GM18499 (cell line): ENCODE measurements at regions not wholly inside any gene's neighbourhood (a gene's known extent, or its start where the extent isn't known, plus 50 kb on each side); places are given as distances from the start of the nearest gene placed in this dataset.

ENCODE experiments used
- ATAC-seq: cut with Tn5 transposase; IDR thresholded peaks from one replicate; pipeline ENCODE4 v1.9.1; 2021; ENCODE audit warnings: moderate number of reproducible peaks; ENCODE audit not compliant: insufficient read depth, unreplicated experiment

DNA sequence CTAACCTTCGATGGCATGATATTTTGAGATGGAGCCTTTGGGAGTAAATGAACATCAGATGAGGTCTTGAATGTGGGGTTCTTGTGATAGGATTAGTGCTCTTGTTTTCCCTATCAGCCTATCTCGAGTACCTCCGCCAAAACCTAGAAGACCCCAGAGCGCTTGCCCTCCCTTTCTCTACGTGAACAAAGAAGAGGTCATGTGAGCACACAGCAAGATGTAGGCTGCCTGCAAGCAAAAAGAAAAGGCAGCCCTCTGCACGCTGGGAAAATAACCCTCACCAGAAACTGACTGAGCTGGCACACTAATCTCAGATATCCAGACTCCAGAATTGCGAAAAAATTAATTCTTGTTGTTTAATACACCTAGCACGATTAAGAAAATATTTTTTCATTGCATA lies 799.8 kb upstream of the SLC10A2 start:
- no peak for ATAC-seq

DNA sequence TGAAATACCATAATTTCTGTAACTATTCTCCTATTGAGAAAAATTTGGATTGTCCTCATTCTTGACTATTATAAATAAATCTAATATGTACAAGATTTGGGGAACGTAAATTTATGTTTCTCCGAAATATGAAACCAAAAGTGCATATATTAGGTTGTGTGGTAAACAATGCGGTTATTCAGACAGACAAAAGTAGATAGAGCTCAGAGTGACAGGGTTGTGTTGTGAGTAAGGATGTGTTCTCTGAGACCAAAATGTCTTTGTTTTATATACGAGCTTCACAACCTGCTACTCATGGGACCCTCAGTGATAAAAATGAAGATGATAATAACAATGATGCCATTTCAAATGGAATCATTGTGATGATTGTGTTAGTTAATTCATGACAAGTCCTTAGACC lies 796.3 kb upstream of the SLC10A2 start:
- ATAC-seq, result no peak

DNA sequence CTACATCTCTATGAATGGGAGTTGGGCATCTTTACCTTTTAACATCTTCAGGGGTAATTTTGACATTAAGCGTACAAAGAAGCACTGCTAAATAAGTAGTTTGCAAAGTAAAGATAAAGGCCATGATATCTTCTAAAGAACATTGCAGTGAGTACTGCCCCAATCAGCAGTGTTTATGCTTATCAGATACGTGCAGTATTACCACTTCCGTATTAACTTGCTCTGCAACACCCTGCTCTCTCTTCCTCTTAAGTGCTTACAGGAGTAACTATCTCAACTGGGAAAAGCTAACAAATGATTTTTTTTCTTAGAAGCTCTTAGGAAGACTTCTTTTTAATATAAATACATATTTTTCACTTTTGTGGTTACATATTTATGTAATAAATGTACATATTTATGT lies 793.7 kb upstream of the SLC10A2 start:
- ATAC-seq, result no peak

DNA sequence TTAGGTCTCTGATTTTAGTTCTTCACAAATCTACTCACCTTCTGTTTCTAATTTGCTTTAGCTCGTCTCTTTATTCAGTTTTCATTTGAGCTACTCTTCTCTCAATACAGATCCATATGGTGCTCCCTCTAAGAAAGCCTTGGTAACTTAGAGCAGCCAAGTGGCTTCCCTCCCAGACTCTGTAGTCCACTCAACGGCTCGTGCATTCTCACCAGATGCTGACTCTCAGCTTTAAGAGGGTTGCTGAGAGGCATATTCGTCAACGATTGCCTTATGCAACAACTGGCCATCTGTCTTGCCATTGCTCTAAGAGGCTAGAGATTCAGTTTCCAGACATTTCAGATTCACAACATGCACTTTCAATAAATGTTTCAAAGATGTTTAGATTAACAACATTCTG lies 785.8 kb upstream of the SLC10A2 start:
- no peak for ATAC-seq

DNA sequence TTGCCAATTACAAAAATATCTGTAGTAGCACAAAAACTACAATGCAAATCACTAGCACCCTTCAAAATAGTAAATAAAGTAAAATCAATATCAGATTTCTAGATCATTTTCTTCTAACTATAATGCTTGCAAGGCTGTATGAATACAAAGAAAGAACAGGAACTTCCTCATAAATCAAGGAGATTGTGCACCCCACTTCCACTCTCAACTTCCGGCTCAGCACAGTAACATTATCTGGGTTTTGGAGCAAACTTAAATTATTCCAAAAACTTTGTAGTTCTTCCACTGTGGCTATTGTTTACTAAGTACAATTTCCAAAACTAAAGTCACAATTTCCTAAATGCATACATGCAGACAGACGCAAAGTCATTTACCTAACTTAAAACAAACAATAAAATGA lies 778.3 kb upstream of the SLC10A2 start:
- ATAC-seq, result no peak

DNA sequence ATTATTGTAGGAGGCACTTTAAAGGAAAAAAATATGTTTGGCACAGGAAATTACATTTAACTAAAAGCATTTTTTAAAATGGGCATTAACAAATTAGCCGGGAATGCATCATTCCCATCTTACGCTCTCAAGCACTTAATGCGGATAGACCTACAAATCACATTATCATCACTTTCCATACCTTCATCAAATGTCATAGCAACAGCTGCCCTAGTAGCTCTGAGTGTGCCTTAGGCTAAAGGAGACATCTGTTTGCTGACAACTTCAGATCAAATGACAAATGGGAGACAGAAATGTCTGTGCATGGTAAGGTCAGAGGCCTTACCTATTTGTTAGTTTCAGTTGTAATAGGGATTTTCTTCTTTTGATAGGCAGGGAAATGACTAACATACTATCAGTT lies 773.2 kb upstream of the SLC10A2 start:
- no peak for ATAC-seq

DNA sequence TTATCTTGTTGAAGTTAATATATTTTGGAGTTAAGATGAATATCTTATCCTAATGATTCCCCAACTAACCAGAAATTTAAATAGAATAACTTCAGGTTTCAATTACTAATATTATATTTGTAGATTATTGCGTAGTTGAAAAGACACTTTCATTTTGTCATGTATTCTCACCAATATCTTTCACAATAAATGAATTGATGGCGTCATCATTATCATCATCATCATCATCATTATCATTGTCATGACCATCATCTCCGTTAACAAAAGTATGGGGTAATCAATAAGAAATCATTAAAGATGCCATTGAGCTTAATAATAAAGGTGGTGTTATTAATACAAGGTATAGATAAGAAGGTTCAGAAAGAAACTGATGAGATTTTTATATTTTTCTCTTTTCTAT lies 768.8 kb upstream of the SLC10A2 start:
- no peak for ATAC-seq

DNA sequence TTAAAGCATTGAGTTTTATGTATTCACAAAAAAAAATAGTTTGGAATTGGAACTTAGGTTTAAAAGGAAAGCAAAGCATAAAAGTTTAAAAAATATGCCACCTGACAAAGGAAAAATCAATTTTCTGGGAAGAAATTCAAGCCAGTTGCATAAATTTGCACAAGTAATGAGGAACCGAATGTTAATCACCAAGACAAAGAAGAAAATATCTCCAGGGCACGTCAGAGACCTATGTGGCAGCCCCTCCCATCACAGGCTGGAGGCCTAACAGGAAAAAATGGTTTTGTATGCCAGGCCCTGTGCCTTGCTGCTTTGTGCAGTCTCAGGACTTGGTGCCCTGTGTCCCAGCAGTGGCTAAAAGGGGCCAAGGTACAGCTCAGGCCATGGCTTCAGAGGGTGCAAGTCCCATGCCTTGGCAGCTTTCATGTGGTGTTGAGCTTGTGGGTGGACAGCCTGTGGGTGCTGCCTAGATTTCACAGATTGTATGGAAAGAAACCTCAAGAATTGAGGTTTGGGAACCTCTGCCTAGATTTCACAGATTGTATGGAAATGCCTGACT lies 767.2 kb upstream of the SLC10A2 start:
- no peak for ATAC-seq

DNA sequence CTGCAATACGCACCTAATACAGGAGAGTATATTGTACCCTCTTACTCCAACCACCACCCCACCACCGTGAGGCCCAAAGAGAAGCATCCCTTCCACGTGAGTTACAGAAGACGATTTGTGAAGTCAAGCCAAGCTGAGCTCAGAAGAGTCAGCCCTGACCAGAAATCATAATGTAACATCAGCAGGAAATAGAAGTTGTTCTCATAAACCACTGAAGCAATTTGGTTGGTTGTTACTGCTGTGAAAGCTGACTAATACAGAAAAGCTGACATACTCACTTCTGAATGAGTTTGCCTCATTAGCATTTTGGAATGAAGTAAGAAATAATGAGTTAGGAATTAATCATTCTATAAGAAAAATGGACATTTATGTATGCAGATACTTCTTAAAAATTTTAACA lies 749.4 kb upstream of the SLC10A2 start:
- no peak for ATAC-seq

DNA sequence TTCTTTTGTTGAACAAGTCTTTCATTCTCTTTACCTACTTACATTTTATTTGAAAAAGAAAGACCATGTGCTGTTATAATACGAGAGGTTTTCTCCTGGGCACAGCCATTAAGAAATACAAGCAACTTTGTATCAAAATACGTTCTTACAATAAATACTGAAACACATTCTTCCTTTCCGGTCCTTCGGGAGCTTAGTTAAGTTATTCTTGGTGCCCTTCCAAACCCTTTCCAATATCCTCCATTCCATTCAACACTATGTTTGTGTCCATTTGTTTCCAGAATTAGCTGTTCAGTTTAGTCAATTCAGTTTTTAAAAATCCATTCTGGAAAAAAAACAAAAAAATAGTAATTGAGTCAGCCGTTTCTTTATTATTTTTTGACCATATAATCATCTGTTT lies 746.8 kb upstream of the SLC10A2 start:
- no peak for ATAC-seq

DNA sequence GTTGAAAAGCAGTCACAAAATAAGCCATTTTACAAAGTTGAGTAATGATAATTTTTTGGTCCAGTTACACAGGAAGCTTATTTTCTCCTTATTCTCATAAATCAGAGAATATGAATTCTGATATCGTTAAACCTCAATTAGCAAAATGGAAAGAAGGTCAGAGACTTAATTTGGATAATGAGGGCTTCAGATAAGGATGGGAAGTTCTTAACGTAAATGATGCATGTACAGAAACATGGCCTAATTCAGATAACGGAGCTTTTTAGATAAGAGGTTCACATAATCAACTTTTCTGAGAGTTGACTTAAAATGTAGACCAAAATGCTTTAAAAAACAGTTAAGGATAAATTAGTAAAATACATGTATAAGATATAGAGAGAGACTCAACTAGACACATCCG lies 746.3 kb upstream of the SLC10A2 start:
- ATAC-seq, result no peak

DNA sequence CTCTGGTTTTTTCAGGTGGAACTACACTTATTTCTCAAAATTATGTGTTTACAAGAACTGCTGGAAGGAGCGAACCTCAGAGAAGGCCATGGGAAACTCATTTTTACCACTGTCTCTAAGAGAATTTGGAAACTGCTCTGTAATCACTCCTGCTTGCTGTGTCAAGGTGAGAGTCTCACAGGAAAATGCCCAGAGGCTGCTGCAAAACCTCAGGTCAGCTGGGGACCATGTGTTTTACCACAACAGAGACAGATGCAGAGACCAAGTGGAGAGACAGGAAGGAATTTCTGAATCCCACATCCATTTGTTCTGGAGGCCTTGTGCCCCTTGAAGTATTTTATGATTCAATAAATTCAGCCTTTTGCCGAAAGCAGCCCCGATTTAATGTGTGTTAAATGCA lies 743.8 kb upstream of the SLC10A2 start:
- ATAC-seq, result no peak

DNA sequence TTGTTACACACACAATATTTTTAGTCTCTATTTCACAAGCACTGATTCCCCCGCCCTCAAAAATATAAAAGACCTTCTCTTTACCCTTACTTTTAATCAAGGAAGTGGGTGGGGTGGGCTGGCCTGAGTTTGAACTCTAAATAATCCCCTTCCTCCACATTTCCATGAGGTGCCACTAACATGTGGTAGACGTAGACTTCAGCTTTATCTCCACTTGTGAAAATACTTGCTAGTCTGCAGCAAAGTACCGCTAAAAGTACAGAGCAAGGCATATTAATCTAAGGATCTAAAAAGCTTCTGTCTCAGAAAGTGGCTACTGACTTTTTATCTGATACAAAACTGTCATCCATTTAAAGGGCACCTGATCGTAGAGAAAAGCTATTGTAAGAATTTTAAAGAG lies 739.6 kb upstream of the SLC10A2 start:
- ATAC-seq, result no peak

DNA sequence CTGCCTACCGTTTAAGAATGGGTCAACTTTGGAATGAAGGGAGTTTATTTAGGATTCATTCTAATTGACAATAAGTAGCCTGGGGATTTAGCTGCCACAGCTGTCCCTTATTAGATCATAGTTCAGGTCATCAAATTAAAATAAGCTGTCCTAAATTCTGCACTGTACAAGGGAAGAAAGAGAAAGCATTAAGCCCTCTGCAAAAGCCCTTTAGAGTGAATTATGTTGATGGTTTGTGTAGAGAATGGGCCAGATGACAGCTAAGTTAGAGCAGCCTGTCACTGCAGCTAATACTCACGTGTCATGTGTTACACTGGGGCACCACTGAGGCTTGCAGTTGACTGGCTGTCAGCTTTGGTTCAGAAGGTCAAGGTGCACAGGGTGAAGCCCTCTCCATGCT lies 737.1 kb upstream of the SLC10A2 start:
- no peak for ATAC-seq

DNA sequence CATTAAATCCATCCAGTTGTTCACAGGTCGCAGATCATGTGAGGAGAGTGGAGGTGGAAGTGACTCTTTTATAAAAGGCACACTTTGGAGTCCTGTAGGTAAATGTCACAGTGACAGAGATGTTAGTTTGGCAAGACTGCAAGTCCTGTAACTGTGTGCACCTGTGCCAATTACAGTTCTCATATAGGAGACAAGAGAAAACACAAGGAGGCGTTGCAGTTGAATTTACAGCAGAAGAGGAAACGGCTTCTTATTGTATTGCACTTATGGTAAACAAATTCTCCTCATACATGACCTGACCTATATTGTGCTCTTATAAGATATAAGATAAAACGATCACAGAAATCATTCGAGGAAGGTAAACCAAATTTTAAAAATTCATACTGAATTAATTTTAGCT lies 732.8 kb upstream of the SLC10A2 start:
- no peak for ATAC-seq

DNA sequence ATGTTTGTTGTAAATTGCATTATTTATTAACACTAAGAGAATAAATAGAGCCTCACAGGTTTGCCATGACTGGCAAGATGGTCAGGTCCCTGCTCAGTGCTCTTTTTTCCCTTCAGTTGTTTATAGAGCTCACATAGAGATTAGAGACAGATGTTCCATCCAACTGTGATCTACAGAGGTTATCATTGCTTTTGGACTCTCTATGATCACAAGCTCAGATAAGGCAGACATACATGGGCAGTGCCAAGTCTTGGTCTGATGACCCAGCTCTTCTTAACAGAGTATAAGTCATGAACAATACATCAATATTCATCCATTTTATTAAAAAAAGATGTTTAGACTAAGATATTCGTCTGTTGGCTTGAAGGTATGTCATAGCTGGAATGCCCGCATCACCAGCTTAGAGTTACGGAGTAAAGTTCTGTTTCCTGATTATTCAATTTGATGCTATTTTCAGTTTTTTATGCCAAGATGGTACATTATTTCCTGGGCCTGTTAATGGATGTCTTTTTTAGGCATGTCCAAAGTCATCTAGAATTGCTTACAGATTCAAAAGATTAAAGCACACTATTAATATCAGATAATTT lies 729.8 kb upstream of the SLC10A2 start:
- ATAC-seq, result no peak

DNA sequence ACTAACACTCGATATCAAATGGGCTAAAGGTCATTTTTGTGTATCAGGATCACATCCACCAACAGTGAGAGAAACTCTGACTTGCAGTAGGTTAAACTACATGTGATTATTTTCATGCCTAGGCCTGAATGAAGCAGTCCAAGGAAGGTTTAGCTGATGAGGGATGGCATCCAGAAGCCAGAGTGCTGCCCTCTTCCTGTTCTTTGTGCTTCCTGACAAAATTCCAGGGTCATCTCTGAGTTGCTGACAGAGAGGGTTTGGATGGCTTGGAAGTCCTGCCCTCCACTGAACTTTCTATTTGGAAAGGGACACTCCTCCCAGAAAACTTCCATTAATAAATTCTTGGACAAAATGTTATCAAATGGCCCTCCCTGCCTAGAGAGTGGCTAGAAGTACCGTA lies 728.3 kb upstream of the SLC10A2 start:
- no peak for ATAC-seq

DNA sequence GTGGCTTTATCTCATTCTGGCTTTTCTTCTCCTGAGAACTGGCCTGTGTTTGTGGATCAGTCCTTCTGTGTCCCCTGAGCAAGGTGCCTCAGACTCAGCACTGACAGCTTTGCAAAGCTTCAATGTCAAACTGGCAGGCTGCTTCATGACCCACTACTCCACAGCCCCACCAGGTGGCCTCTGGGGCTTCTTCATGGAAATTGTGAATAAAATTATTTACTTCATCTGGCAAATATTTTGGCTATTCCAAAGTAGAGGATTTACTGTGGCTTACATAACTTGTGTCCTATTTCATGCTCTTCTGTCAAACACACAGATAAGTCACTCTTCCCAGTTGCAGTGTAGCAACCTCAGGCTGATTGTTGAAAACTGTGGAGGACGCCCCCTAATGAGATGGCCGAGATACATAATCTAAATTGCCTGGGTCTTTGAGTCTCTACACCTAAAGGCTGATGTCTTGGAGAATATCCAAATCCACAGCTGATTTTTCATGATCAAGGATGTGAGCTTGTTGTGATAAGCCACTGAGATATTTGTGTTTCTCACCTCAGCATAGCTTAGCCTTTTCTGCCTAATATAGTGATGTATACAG lies 721.9 kb upstream of the SLC10A2 start:
- no peak for ATAC-seq

DNA sequence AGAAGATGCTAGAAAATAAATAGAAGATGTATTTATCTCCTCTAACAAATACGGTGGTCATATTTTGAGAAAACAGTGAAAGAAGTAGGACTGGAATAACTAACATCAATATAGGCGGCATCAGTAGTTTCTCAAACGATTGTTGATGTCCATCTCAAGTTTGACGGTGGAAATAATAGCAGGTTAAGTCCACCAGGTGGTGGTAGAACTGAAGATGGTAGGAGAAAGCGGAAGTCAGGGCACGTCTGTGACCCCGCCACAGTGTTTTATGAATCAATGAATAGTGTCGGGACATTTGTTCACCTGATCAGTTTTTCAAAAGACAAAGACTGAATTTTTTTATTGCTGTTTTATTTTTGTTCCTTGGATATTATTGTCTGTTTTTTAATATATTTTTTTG lies 706.4 kb upstream of the SLC10A2 start:
- ATAC-seq, result no peak

DNA sequence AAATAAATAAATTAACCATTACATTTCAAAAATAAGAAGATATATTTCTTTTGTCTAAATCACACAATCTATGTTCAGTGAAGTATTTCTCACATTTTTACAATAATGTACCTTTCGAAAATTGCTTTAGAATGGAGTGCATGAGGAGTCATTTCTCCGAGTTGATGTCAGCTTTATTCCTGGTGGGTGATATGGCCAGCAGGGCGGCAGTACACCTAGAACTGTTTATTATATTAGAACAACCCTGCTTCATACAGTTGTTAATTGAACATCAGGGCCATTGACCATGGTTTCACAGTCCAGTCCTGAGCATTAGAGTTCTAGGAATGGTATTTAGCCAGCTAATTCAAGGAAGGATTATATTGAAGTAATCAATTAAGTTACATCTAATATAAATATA lies 696.3 kb upstream of the SLC10A2 start:
- no peak for ATAC-seq

DNA sequence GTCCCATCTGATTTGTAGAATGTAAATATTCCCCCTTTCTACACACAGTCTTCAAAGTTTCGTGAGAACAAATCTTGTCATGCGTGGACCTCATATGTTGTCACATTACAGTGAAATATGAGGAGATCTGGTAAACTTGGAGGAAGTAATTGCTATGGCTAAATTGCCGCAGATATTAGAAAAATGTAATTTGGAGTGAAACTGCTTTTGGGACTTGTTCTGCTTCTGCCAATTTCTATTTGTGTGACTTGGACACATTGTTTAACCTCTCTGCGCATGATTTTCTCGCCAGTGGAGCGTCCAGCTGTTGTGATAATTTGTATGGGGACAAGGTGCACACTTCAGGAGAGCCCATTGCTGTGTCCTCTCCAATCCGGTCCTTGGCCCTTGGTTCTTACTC lies 693.1 kb upstream of the SLC10A2 start:
- ATAC-seq, result no peak

DNA sequence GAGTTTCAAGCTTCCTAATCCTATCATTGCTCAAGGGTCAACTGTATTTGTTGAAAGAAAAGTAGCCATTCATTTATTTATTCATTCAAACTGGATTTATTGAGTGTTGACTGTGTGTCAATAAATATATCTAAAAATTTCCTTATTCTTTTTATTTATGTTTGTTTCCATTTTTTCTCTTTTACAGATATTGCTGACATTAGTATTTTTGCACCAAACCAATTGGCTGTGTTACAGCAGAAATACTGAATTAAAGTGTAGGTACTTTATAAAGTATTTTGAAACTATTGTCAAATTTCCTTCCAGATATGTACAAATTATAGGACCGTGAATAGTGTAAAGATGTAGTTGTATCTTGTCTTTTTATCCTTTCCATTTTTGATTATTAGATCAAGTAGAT lies 692.0 kb upstream of the SLC10A2 start:
- no peak for ATAC-seq
